ENCODE measurements at regions not wholly inside any gene's neighbourhood (a gene's known extent, or its start where the extent isn't known, plus 50 kb on each side); places are given as distances from the start of the nearest gene placed in this dataset.

DNA sequence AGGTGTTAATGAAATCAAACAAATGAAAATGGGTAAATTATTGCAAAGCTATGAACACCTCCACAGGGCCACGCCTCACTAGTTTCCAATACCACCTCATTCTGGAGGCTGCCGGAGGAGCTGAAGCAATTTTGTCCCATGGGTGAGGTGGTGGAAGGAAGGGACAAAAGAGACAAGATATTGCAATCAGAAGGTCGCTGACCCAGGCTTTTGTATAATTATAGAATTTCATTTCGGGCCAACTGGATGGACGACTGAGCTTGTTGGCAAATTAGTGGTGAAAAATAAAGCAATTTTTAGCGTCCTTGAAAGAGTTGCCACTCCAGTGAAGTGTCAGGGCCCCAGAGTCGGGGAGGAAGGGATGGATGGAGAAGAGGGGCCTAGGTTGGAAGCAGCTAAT, 147.9 kb downstream of the CYLD start:
- H3K4me3 ChIP-seq (ENCODE audit: low read length) = no peak overlapping the region
- no peak overlapping the region for H3K9ac ChIP-seq (ENCODE audit: low read length)
- no peak overlapping the region for H3K4me2 ChIP-seq (ENCODE audit: low read length)
- TF ChIP-seq EZH2phosphoT487 (IDR thresholded peaks at IDR 0.05; ENCODE audit: low read depth) = no peak
- TF ChIP-seq, protein P1, sequence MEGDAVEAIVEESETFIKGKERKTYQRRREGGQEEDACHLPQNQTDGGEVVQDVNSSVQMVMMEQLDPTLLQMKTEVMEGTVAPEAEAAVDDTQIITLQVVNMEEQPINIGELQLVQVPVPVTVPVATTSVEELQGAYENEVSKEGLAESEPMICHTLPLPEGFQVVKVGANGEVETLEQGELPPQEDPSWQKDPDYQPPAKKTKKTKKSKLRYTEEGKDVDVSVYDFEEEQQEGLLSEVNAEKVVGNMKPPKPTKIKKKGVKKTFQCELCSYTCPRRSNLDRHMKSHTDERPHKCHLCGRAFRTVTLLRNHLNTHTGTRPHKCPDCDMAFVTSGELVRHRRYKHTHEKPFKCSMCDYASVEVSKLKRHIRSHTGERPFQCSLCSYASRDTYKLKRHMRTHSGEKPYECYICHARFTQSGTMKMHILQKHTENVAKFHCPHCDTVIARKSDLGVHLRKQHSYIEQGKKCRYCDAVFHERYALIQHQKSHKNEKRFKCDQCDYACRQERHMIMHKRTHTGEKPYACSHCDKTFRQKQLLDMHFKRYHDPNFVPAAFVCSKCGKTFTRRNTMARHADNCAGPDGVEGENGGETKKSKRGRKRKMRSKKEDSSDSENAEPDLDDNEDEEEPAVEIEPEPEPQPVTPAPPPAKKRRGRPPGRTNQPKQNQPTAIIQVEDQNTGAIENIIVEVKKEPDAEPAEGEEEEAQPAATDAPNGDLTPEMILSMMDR (IDR thresholded peaks at IDR 0.05; ENCODE audit: low read depth, low read length) = no peak
- no peaks in the 10 kb centered on the region for H3K9me3 ChIP-seq (ENCODE audit: insufficient read depth, low read length)
- no peak overlapping the region for H3K27ac ChIP-seq (ENCODE audit: low read length)
- no peaks in the 10 kb centered on the region for H4K20me1 ChIP-seq (ENCODE audit: insufficient read depth, low read length)
- no peaks in the 10 kb centered on the region for H3K79me2 ChIP-seq (ENCODE audit: low read length)
- no peak overlapping the region for H2AFZ ChIP-seq (ENCODE audit: low read depth, low read length)
- H3K27me3 ChIP-seq (ENCODE audit: low read depth, low read length) = peaks cover 23% of the 10 kb centered on the region; the same call in 1 of the 2 replicates
- H3K36me3 ChIP-seq (replicated peaks; ENCODE audit: low read depth, low read length) = no peaks in the 10 kb centered on the region
- no peaks in the 10 kb centered on the region for H3K4me1 ChIP-seq (ENCODE audit: low read length)

DNA sequence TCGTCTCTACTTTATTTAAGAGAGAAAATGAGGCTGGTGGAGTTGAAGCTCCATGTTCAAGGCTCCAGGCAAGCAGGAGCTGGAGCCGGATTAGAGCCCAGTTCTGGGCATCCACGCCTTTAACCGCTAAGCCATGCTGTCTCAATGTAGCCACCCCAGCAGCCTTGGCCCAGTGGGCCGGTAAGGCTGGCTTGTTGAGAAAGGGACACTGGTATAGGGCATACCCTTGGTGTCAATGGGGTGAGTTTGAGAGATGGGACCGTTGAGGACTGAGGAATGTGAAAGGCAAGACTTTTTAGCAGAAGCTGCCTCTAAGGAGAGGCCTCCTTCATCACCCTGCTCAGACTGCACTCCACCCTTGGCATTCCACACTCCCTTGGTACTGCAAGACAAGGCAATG, 147.4 kb downstream of the CYLD start:
- TF ChIP-seq, protein P1 (IDR thresholded peaks at IDR 0.05; ENCODE audit: low read depth, low read length) = no peak
- no peak for TF ChIP-seq EZH2phosphoT487 (IDR thresholded peaks at IDR 0.05; ENCODE audit: low read depth)
- no peaks in the 10 kb centered on the region for H3K4me1 ChIP-seq (ENCODE audit: low read length)

DNA sequence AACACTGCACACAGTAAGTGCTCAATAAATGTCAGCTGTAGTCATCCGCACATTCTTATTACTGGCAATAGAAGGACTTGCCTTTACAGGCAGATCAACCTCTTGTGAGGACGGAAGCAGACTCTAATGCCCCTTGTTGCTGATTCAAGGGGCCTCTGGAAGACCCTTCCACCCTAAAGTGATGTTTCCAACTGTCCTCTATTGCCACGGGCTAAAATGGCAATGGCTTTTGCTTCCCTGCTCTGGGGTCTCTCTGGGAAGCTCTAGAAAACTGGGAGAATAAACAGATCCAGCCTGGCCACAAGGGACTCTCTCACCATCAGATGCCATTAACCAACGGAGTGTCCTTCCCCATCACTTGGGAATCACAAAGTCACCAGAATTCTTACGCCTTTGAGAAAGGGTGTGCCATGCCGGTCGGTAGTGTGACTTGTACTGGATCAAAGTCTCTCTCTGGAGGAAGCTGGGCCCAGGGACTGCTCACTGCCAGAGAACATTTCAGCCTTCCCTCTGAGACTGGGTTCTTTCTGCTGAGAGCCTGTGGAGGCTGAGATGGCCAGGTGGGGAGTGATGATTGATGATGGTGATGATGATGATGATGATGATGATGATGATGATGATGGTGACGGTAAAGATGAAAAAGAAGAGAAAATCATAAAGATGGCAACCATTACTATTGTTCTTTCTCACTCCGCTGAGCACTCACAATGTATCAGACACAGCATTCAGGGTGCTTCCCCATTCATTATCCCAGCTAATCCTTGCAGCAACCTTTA, 146.8 kb downstream of the CYLD start:
- H3K4me1 ChIP-seq (ENCODE audit: low read length) = no peaks in the 10 kb centered on the region
- H4K20me1 ChIP-seq (ENCODE audit: insufficient read depth, low read length) = no peaks in the 10 kb centered on the region
- TF ChIP-seq EZH2phosphoT487 (IDR thresholded peaks at IDR 0.05; ENCODE audit: low read depth) = no peak
- TF ChIP-seq, protein P1 (IDR thresholded peaks at IDR 0.05; ENCODE audit: low read depth, low read length) = no peak
- no peak overlapping the region for H3K4me2 ChIP-seq (ENCODE audit: low read length)
- no peaks in the 10 kb centered on the region for H3K36me3 ChIP-seq (replicated peaks; ENCODE audit: low read depth, low read length)
- no peaks in the 10 kb centered on the region for H3K79me2 ChIP-seq (ENCODE audit: low read length)
- H3K9me3 ChIP-seq (ENCODE audit: insufficient read depth, low read length) = no peaks in the 10 kb centered on the region
- H3K27ac ChIP-seq (ENCODE audit: low read length) = no peak overlapping the region
- H3K27me3 ChIP-seq (ENCODE audit: low read depth, low read length) = peaks cover 21% of the 10 kb centered on the region; the same call in 1 of the 2 replicates
- no peak overlapping the region for H3K4me3 ChIP-seq (ENCODE audit: low read length)
- no peak overlapping the region for H2AFZ ChIP-seq (ENCODE audit: low read depth, low read length)
- no peak overlapping the region for H3K9ac ChIP-seq (ENCODE audit: low read length)

More for the DNA sequence above, 147.4 kb downstream of the CYLD start:
- Histone ChIP-seq H3K4me3 (ENCODE audit: low read length) (no peak overlapping the region), H3K9me3 (ENCODE audit: insufficient read depth, low read length) (no peaks in the 10 kb centered on the region), H3K27me3 (ENCODE audit: low read depth, low read length) (peaks cover 23% of the 10 kb centered on the region; the same call in 1 of the 2 replicates), H3K9ac (ENCODE audit: low read length) (no peak overlapping the region), H3K36me3 (replicated peaks; ENCODE audit: low read depth, low read length) (no peaks in the 10 kb centered on the region), H3K27ac (ENCODE audit: low read length) (no peak overlapping the region), H4K20me1 (ENCODE audit: insufficient read depth, low read length) (no peaks in the 10 kb centered on the region), H3K79me2 (ENCODE audit: low read length) (no peaks in the 10 kb centered on the region), H2AFZ (ENCODE audit: low read depth, low read length) (no peak overlapping the region), H3K4me2 (ENCODE audit: low read length) (no peak overlapping the region)

DNA sequence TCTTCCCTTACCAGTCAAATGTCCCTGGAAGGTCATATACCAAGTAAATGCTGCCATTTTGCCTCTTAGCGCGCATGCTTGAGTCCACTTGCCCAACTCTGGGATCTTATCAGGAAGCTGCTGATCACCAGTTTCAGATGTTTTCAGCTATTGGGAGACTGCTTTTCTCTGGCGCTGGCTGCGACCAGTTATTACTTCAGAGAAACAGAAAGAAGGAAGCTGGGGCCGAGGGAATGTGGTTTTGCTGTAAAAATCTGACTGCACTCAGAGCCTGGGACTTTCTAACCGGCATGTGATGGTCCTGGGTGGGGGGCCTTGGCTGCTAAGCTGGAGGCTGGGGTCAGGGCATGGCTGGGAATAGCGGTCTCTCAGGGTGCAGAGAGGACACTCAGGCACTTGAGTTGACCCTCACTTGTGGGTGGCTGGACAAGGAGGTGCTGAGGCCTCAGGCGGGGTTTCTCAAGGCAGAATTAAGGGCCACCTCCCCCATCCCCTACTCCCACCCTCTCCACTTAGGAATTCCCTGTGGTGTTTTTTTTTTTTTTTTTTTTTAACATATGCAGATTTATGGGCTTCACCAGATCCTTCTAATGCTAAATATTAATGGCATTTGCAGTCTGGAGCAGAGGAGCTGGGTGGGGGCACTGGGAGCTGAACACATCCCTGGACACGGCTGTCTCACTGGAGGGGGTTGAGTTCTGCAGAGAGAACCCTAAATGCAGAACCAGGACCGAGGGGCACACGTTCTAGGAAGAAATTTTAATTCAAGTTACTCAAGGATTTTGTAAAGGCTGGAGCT, 145.8 kb downstream of the CYLD start:
- TF ChIP-seq, protein P1 (IDR thresholded peaks at IDR 0.05; ENCODE audit: low read depth, low read length) = no peak
- TF ChIP-seq EZH2phosphoT487 (IDR thresholded peaks at IDR 0.05; ENCODE audit: low read depth) = no peak
- Histone ChIP-seq H3K9me3 (ENCODE audit: insufficient read depth, low read length) (no peaks in the 10 kb centered on the region), H3K79me2 (ENCODE audit: low read length) (no peaks in the 10 kb centered on the region), H3K4me1 (ENCODE audit: low read length) (no peaks in the 10 kb centered on the region), H3K36me3 (replicated peaks; ENCODE audit: low read depth, low read length) (no peaks in the 10 kb centered on the region), H4K20me1 (ENCODE audit: insufficient read depth, low read length) (no peaks in the 10 kb centered on the region), H3K9ac (ENCODE audit: low read length) (no peak overlapping the region), H3K27ac (ENCODE audit: low read length) (no peak overlapping the region), H2AFZ (ENCODE audit: low read depth, low read length) (no peak overlapping the region), H3K4me3 (ENCODE audit: low read length) (no peak overlapping the region), H3K4me2 (ENCODE audit: low read length) (no peak overlapping the region), H3K27me3 (ENCODE audit: low read depth, low read length) (peaks cover 17% of the 10 kb centered on the region; the same call in 1 of the 2 replicates)
